ENCODE measurements at regions not wholly inside any gene's neighbourhood (a gene's known extent, or its start where the extent isn't known, plus 50 kb on each side); places are given as distances from the start of the nearest gene placed in this dataset.
"Not testable (repeated sequence)": the region's sequence is repeated elsewhere in the genome, so short reads cannot be mapped to it uniquely, and the experiment has no call there.

DNA sequence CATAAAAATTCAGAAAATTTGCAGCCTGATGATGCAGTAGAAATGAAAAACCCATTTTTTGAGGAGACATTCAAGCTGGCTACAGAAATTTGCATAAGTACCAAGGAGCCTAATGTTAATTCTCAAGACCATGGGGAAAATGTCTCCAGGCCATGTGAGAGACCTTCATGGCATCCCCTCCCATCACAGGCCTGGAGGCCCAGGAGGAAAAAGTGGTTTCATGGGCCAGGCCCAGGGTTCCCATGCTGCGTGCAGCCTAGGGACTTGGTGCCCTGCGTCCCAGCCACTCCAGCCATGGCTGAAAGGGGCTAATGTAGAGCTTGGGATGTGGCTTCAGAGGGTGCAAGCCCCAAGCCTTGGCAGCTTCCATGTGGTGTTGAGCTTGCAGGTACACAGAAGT is 55.3 kb upstream of the FRMPD4 start:
- TF ChIP-seq, protein P1, sequence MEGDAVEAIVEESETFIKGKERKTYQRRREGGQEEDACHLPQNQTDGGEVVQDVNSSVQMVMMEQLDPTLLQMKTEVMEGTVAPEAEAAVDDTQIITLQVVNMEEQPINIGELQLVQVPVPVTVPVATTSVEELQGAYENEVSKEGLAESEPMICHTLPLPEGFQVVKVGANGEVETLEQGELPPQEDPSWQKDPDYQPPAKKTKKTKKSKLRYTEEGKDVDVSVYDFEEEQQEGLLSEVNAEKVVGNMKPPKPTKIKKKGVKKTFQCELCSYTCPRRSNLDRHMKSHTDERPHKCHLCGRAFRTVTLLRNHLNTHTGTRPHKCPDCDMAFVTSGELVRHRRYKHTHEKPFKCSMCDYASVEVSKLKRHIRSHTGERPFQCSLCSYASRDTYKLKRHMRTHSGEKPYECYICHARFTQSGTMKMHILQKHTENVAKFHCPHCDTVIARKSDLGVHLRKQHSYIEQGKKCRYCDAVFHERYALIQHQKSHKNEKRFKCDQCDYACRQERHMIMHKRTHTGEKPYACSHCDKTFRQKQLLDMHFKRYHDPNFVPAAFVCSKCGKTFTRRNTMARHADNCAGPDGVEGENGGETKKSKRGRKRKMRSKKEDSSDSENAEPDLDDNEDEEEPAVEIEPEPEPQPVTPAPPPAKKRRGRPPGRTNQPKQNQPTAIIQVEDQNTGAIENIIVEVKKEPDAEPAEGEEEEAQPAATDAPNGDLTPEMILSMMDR (IDR thresholded peaks at IDR 0.05), result not testable (repeated sequence)
- not testable (repeated sequence) for TF ChIP-seq POLR2A (IDR thresholded peaks at IDR 0.05)

All from right lobe of liver (tissue), 4 donors.